ENCODE measurements at regions not wholly inside any gene's neighbourhood (a gene's known extent, or its start where the extent isn't known, plus 50 kb on each side); places are given as distances from the start of the nearest gene placed in this dataset.

- no peak for DNase-seq (ENCODE audit: low read depth)
- H3K4me3 ChIP-seq (ENCODE audit: low read length): no peak overlapping the region
- TF ChIP-seq CTCF (conservative IDR thresholded peaks at IDR 0.05; ENCODE audit: low read length): no peak
Measured at GRCh38 chr4:3667258-3667657, 98.9 kb upstream of the ADRA2C start.

- DNase-seq (ENCODE audit: low read depth): no peak
Measured at GRCh38 chr4:3666263-3666662, 99.9 kb upstream of the ADRA2C start.

GRCh38 chr4:3665360-3665891, 100.8 kb upstream of the ADRA2C start:
- DNase-seq (ENCODE audit: low read depth): no peak
- TF ChIP-seq CTCF (conservative IDR thresholded peaks at IDR 0.05; ENCODE audit: low read length): no peak
- H3K4me3 ChIP-seq (ENCODE audit: low read length): no peak overlapping the region

More at GRCh38 chr4:3666263-3666662, 99.9 kb upstream of the ADRA2C start:
- no peak for TF ChIP-seq CTCF (conservative IDR thresholded peaks at IDR 0.05; ENCODE audit: low read length)
- no peak overlapping the region for H3K4me3 ChIP-seq (ENCODE audit: low read length)

GRCh38 chr4:3663791-3664190, 102.4 kb upstream of the ADRA2C start:
- no peak overlapping the region for H3K4me3 ChIP-seq (ENCODE audit: low read length)
- no peak for TF ChIP-seq CTCF (conservative IDR thresholded peaks at IDR 0.05; ENCODE audit: low read length)
- DNase-seq (ENCODE audit: low read depth): no peak

- no peak for TF ChIP-seq CTCF (conservative IDR thresholded peaks at IDR 0.05; ENCODE audit: low read length)
- DNase-seq (ENCODE audit: low read depth): no peak
- no peak overlapping the region for H3K4me3 ChIP-seq (ENCODE audit: low read length)
Measured at GRCh38 chr4:3662516-3662915, 103.7 kb upstream of the ADRA2C start.

- no peak for DNase-seq (ENCODE audit: low read depth)
- no peak for TF ChIP-seq CTCF (conservative IDR thresholded peaks at IDR 0.05; ENCODE audit: low read length)
Measured at GRCh38 chr4:3661989-3662388, 104.2 kb upstream of the ADRA2C start.

GRCh38 chr4:3660928-3661515, 105.2 kb upstream of the ADRA2C start:
- no peak for TF ChIP-seq CTCF (conservative IDR thresholded peaks at IDR 0.05; ENCODE audit: low read length)
- no peak overlapping the region for H3K4me3 ChIP-seq (ENCODE audit: low read length)
- DNase-seq (ENCODE audit: low read depth): no peak

More at GRCh38 chr4:3661989-3662388, 104.2 kb upstream of the ADRA2C start:
- no peak overlapping the region for H3K4me3 ChIP-seq (ENCODE audit: low read length)
